ENCODE measurements at regions not wholly inside any gene's neighbourhood (a gene's known extent, or its start where the extent isn't known, plus 50 kb on each side); places are given as distances from the start of the nearest gene placed in this dataset.

DNA sequence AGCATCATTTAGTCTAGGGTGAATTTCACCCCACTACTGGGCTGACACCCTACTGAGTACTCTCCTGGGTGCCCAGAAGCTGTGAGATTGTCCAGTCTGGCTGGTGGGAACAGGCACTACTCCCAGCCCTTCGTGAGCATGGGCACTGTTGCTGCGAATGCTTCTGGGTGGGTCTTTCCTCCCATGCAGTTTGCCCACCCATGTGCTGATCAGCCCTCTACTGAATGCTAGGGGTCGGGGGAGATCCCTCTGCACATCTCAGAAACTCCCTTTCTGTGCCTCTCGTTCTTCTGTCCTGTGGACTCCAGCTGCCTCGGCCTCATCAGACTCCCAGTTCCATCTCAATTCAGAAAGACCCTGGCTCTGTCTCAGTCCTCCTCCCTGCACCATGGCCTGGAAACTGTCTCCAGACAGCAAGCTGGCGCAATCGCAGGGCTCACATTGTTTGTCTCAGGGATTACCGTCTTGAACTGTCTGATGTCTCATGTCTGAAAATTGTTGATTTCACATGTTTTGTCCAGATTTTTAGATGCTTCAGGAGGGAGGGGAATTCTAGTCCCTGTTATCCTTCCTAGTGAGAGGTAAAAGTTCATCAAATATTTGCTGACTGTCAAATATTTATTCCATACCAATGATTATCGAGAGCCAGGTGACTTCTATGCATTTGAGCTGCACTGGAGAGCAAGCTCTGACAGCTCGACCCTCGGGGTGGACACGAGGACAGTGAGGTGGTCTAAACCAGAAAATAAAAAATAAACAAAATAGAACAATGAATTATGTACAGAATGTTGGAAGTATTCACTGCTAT, 316.6 kb upstream of the RTL1 start:
- ChIA-PET POLR2A (no interaction called here), CTCF (no interaction called here)

DNA sequence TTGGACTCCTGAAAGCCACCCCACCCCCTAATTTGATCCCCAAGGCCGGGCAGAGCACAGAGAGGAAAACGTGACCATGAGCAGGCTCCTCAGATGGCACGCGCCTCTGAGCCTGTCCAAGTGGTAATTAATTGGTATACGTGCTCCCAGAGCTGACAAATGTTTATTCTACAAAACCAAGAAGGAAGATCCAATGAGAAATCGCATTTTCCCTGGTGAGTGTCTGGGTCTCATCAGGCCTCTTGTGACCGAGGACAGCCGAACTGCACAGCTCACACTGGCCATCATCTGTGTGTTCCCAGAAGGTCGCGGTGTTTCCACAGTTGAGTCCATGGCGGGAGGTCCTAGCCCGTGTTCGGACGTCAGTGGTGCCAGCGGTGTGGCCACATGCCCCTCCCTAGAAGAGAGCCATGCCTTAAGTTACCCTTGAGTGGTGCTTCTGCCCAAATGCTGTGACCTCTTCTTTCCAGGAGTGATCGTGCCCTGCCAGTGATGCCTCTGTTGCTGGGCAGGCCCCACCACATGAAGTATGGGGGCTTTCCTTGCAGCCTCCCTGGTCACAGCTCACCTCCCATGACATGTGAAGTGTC, 317.5 kb upstream of the RTL1 start:
- CTCF ChIA-PET, result no interaction called here
- POLR2A ChIA-PET, result no interaction called here

DNA sequence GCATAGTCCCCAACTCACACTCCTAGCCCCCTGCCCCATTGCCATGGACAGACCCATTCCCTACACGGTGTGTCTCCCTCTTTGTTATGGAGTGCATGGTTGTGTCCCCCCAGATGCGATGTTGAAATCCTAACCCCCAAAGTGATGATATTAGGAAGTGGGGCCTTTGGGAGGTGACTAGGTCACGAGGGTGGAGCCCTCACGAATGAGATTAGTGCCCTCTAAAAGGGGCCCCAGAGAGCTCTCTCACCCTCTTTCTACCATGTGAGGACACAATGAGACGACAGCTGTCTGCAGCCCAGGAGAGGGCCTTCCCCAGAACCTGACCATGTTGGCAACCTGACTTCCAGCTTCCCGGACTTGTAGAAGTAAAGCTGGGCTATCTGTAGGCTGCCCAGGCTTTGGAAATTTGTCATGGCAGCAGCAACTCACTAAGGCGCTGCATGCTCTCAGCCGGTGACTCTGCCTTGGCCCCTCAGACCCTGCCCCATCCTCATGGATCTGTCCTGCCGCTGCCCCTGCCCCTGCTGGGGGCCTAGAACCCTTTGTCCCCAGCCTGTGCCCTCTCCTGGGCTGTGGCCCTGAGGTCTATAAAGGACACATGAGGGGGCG, 318.1 kb upstream of the RTL1 start:
- ChIA-PET POLR2A (no interaction called here), CTCF (no interaction called here)

DNA sequence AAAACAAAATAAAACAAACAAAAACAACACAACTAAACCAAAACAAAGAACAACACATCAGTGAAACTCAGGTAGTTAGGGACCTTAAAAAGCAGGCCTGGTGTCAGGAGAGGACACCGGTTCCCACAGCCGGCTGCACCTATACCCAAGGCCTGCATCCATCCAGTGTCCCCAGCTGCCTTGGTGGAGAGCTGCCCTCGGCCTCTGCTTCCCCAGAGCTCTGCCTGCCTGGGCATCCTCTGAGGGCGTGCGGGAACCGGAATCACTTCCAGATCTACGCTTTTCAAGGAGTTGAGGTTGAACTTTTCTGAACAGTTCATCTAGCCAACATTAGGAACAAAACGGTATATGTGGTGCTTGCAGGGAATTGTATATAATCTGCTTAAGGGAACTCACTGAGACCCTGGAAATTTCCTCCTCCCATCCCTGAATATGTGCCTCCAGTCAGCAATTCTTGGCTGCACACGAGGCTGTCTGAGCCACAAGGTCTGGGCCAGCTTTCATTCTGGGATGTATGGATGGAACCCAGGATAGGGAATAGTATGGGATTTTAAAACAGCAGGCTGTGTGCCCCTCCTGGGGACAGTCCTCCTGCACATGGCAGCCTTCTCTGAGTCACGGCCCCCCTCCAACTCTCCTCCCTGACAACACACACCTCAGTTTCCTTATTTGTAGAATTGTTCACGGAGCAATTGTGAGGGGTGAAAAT, 319.0 kb upstream of the RTL1 start:
- ChIA-PET POLR2A (no interaction called here), CTCF (no interaction called here)

DNA sequence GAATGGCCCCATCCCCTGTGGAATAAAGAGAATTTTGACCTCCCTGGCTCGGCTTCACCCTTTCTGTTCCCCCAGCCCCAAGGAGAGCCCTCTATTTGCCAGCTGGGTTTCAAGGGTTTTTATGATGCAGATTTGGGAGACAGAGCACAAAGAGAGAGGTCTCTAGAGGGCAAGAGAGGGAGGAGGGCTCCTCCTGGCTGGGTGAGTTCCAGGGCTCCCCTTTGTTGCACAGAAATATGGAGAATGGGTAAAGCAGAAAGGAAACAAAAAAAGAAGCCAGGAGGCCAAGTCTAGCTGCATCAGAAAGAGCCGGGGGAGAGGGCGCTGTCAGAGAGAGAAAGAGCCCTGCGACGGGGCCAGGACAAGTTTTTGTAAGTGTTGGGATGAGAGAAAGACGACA, 319.6 kb upstream of the RTL1 start:
- ChIA-PET POLR2A (no interaction called here), CTCF (no interaction called here)

DNA sequence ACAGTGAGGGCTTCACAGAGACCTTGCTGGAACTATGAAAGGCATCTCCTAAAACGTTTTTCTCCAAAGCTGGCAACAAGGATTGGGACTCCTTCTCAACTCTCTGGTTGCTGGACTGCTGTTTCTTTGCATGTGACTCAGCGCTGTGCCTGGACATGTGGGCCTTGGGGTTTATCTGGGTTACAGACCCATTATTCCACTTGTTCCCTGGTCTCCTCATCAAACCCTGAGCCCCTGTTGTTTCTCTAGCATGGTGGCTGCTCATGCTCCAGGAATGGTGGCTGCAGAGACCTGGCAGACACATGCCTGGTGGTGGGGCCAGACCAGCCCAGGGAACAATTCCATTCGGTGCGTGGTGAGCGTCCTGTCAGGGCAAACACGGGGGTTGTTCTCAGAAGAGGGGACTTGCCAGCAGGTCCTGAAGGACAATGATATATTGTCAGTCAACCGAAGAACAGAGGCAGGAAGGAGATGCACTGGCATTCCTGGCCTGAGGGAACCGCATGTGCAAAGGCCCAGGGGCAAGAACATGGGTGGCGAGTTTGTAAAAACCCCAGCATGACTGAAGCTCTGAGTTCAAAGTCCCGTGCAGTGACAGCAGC, 320.1 kb upstream of the RTL1 start:
- ChIA-PET CTCF (no interaction called here), POLR2A (no interaction called here)

DNA sequence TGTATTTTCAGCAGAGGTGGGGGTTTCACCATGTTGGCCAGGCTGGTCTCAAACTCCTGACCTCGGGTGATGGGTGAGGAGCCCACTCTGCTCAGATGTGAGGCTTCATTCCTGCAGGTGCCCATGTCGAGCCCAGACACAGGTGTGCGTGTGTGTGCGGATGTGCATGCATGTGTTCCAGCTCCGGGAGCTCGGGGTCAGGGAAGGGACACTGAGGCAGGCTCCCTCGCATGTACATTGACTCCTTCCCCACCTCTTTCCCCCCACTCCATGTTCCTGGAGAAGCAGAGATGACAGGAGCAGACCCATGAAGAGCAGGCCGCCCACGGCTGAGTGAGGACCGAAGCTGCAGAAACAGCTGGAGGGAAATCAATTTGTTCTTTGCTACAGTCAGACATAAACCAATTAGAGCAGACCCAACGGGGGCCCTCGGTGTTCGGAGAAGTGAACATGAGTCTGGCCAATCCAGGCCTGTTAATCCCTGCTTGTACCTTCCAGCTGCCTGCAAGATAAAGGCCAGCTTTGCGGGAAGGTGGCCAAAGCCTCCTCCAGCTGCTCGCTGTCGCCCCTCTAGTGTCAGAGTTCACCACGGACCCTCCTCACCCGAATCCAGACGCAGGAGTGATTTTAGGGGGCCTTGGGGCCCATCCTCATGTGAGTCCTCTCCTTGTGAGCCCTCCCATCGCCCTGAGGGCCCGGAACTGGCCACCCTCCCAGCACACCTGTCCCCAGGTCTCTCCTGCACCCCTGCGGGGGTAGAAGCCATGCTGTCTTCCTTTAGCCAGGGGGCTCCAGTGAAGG, 321.0 kb upstream of the RTL1 start:
- ChIA-PET CTCF (no interaction called here), POLR2A (no interaction called here)

DNA sequence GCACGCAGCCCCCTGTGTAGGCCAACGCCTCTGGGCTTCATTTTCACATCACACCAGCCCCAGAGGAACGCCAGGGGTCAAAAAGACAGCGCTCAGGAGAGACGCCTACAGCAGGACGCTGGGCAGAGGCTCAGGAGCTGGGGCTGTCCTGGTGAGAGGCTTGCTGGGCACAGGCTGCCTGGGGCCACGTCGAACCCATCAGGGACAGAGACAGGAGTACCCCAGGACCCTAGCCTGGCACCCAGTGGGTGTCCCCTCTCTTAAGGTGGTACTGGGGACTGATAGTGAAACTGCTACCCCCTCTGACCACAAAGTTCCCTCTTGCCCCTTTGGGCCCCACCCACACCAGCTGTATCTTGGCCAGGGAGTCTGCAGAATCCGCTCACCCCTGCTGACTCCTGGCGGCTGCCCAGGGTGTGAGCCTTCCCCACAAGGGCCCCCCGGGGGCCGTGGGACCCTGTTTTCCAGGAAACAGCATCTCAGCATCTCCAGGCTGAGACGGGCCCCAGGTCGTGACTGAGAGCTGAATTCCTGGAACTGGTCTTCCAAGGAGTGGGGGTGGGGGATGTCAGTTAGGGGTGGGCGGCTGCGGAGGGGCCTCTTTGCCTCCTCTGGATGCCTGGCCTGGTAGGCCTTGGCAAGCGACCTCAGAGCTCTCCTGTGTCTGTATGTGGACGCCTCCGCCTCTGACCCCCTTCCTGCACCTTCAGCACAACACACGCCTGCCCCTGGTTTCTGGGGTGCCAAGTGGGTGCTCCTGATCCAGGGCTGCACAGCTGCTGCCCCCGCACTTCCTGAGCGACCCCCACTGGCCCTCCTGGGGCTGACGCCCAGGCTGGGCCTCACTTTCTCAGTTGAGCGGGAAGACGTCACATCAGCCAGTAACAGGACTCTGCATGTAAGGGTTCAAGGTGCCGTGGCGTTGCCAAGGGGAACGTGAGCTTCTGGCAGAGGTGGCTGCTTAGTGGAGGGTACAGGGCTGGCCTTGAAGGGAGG, 321.9 kb upstream of the RTL1 start:
- POLR2A ChIA-PET, result no interaction called here
- CTCF ChIA-PET, result no interaction called here

DNA sequence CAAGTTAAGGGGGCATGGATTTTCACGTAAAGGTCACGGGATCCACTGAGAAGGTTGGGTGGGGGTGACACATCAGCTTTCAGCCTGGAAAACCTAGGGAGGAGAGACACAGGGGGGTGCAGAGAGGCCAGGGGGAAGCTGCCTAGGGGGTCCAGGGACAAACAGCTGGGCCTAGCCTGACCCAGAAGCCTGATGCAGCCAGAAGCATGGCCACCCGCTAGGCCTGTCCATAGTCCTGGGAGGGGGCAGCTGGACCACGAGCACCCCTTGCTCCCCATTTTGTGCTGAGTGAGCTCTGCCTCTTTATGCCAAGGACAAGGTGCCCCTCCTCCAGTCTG, 322.7 kb upstream of the RTL1 start:
- ChIA-PET POLR2A (no interaction called here), CTCF (no interaction called here)

DNA sequence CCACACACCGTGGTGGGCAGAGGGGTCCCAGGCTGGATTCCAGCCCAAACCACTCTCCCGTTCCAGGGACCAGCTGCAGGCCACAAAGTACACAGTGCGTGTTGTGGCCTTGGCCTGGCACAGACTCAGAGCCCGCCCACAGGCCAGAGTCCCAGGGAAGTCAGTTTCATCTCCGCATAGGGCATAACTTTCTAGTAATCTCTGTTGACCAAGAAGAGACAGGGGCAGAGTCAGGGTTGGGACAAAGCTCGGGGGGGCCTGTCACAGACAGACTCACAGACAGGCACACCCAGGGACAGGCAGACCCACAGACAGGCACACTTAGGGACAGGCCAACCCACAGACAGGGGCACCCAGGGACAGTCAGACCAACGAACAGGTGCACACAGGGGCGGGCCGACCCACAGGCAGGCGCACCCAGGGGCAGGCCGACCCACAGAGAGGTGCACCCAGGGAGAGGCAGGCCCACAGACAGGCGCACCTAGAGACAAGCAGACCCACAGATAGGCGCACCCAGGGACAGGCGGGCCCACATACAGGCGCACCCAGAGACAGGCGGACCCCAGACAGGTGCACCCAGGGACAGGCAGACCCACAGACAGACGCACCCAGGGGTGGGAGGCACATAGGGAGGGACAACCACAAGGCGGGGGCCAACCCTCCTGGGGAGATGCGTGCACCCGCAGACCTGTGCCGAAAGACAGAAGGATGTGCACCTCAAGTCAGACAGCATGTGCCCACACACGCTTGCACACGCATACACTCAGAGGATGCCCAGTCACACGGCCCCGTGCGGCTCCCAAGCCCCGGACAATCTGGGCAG, 323.3 kb upstream of the RTL1 start:
- CTCF ChIA-PET, result no interaction called here
- POLR2A ChIA-PET, result no interaction called here

DNA sequence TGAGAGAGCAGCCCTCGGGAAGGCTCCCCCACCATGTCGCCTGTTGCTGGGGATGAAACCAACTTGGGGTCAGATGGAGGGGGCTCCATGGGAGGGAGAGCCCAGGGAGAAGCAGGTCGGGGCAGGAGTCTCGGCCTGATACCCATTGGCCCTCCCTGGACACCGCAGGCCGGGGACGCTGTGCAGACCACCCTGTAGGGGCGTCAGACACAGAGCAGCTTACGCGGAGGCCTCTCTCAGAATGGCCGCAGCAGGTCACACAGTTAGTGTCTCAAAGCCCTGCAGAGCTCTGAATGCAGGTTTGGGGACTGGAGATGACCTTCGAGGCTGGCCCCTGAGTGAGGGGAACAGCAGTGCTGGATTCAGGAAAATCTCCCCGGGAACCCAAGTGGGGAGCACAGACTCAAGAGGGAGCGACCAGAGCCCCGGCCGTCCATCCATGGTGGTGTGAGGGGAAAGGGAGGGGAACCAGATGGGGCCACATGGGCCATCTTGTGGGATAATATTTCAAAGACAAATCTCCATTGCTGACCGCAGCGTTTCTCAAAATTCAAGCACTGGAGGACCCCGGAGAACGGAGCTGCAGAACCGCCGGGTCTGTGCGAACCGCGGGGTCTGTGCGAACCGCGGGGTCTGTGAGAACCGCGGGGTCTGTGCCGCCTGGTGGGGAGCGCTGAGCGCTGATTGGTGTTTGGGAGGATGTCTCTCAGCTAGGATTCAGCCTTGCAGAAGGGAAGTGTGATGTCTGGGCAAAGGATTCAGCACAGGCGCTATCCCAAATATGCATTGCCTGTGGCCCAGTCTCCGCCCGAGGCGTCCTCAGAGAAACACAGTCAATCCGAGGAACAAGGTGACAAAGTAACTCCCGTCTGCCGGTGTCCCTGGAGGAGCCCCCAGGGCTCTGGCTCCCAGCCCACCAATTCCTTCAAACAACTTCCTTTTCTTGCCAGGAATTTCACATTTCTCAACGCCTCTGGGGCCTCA, 324.4 kb upstream of the RTL1 start:
- CTCF ChIA-PET, result no interaction called here
- POLR2A ChIA-PET, result no interaction called here

DNA sequence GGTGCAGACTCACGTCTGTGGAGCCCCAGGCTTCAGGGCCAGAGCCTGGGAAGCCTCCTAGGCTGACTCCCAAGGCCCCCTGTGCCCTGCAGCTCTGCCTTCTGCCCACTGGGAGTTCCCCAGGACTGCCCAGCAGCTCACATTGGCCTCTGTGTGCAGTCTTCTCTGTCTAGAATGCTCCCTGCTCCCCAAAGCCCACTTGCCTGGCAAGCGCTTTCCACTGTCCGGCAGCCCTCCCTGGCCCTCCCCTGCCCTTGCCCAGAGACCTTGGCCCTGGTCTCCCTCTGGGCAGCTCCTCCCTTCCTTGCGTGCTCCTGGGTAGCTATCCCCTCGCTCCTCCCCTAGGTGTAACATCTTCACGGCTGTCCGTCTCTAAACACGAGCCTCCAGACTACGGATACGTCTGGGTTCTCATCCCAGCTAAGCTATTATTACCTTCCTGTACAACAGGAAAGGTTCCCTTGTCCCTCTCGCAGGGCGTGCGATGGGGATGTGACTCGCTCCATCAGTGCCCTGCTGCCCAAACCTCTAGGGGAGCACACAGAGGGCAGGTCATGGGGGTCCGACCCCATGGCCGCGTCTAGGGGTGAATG, 325.5 kb upstream of the RTL1 start:
- ChIA-PET CTCF (no interaction called here), POLR2A (no interaction called here)

DNA sequence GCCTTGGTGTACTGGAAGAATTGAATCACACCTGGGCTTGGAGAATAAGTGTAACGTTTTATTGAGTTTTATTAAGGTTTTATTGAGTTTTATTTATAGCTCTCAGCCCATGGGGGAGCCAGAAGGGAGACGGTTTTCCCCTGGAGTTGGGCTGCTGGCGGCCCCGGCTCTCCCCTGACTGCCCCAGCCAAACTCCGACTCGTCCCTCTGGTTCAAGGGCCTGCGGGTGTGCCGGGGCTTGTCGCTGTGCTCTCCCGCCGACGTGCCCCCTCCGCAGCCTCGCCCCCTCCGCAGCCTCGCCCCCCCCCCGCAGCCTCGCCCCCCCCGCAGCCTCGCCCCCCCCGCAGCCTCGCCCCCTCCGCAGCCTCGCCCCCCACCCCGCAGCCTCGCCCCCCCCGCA, 326.1 kb upstream of the RTL1 start:
- ChIA-PET CTCF (no interaction called here), POLR2A (no interaction called here)

DNA sequence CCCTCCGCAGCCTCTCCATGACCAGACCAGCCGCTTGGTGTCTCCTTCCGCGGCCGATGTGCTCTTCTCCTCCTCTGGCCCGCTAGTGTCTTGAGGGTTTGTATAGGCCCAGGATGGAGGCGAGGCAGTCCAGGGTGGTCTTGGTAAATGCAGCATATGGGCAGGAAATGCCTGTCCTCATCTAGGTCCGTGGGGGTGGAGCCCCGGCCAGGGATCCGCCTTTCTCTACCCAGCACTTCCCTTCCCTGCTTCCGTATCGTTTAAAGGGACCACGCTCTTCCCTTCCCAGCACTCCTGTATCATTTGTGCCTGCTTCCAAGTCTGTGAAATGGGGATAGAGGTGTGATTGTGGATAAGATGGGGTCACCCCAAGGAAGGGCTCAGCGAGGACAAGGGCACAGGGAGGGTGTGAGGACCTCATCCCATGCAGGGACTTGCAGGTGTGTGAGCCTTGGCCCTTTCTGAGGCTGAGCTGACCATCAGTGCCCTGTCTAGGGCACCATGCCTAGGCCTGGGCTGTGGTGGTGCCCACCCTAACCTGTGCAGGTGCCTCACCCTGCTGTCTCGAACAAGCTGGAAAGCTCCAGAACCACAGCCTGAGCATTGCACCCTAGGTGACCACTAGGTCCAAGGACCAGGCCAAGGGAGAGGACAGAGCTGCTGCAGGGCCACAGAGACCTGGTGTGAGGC, 326.8 kb upstream of the RTL1 start:
- POLR2A ChIA-PET, result no interaction called here
- CTCF ChIA-PET, result no interaction called here

DNA sequence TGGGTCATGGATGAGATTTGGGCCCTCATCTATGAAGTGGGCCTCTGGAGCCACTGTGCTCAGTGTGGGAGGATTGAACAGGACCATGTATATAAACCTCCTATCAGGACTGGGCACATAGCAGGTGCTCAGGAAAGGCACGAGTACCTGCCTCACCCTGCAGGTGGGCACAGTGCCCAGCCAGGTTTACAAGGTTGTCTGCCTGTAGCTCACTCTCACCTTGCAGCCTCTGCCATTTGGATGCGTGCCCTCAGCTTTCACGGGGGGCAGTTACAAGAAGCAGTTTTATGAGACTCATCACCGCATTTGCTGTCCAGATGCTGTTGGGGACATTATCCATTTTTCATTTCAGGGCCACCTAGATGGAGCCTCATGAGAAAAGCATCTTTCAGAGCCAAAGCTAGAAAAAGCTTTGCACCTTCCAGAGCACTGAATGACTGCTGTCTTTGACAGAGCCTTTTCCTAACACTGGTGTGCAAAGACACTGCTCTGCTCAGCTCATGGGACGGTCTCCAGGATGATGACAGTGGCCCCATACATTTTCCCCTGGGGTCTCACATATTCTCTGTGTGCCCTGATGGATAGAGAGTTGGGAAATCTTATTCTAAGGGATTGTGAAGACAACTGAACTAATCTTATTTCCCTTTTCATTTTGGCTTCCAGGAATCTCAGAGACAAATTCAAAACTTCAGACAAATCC, 327.5 kb upstream of the RTL1 start:
- ChIA-PET POLR2A (no interaction called here), CTCF (no interaction called here)

DNA sequence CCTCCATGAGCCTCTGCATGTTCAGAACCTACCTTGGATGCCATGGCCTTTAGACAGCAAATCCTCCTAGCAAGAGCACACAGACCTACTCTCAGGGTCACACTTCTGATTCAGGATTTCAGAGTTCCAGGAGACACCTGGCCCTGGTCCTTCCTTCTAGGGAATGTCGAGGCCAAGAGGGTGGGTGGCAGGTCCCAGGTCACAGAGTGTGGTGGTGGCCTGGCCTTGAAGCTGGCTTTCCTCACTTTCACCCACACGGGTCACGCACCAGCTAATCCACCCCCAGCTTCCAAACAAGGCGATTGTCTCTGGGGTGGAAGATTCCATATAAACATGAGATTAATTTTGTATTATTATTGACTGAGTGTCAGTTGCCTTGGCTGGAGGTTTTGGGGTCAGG, 328.3 kb upstream of the RTL1 start:
- CTCF ChIA-PET, result no interaction called here
- POLR2A ChIA-PET, result no interaction called here

Data from activated CD8-positive, alpha-beta memory T cell treated with anti-CD3 and anti-CD28 coated beads for 36 hours (primary cell).